IPS-NIHi7 (cell line): ENCODE measurements at regions not wholly inside any gene's neighbourhood (a gene's known extent, or its start where the extent isn't known, plus 50 kb on each side); places are given as distances from the start of the nearest gene placed in this dataset.
"Not testable (repeated sequence)": the region's sequence is repeated elsewhere in the genome, so short reads cannot be mapped to it uniquely, and the experiment has no call there.

Experiments used
- DNase-seq: peaks from one replicate; pipeline ENCODE4 v3.0.0; 2012; ENCODE audit warnings: mixed read lengths; ENCODE audit errors: extremely low spot score

GRCh38 chr14:89493406-89493805 is 76.4 kb upstream of the FOXN3 start:
- DNase-seq: no peak

- DNase-seq: no peak
These were observed 74.8 kb upstream of the FOXN3 start for GRCh38 chr14:89491711-89492381.

- no peak for DNase-seq
These were observed 73.4 kb upstream of the FOXN3 start for GRCh38 chr14:89490466-89490865.

GRCh38 chr14:89489761-89490437 is 72.9 kb upstream of the FOXN3 start:
- no peak for DNase-seq

GRCh38 chr14:89486961-89487360 is 69.9 kb upstream of the FOXN3 start:
- no peak for DNase-seq

- no peak for DNase-seq
These were observed 69.5 kb upstream of the FOXN3 start for GRCh38 chr14:89486505-89486904.

- no peak for DNase-seq
These were observed 68.2 kb upstream of the FOXN3 start for GRCh38 chr14:89485264-89485663.

- DNase-seq: no peak
These were observed 67.2 kb upstream of the FOXN3 start for GRCh38 chr14:89484051-89484844.

- no peak for DNase-seq
These were observed 64.2 kb upstream of the FOXN3 start for GRCh38 chr14:89481196-89481595.

- no peak for DNase-seq
These were observed 63.2 kb upstream of the FOXN3 start for GRCh38 chr14:89480278-89480677.

GRCh38 chr14:89479802-89480201 is 62.8 kb upstream of the FOXN3 start:
- DNase-seq: no peak

GRCh38 chr14:89477391-89477790 is 60.4 kb upstream of the FOXN3 start:
- DNase-seq: no peak

- DNase-seq: no peak
These were observed 59.4 kb upstream of the FOXN3 start for GRCh38 chr14:89476354-89476896.

- DNase-seq: no peak
These were observed 57.4 kb upstream of the FOXN3 start for GRCh38 chr14:89474464-89474863.

- DNase-seq: no peak
These were observed 57.0 kb upstream of the FOXN3 start for GRCh38 chr14:89473989-89474388.

- DNase-seq: no peak
These were observed 56.5 kb upstream of the FOXN3 start for GRCh38 chr14:89473569-89473968.

GRCh38 chr14:89470401-89470800 is 53.4 kb upstream of the FOXN3 start:
- no peak for DNase-seq

- DNase-seq: no peak
These were observed 52.5 kb upstream of the FOXN3 start for GRCh38 chr14:89469210-89470198.

GRCh38 chr14:89468566-89468965 is 51.5 kb upstream of the FOXN3 start:
- no peak for DNase-seq

GRCh38 chr14:89468030-89468429 is 51.0 kb upstream of the FOXN3 start:
- DNase-seq: not testable (repeated sequence)

GRCh38 chr14:89466944-89467343 is 49.9 kb upstream of the FOXN3 start:
- no peak for DNase-seq
